ENCODE measurements at regions not wholly inside any gene's neighbourhood (a gene's known extent, or its start where the extent isn't known, plus 50 kb on each side); places are given as distances from the start of the nearest gene placed in this dataset.

GRCh38 chr1:37085393-37085792 lies 51.1 kb upstream of the GRIK3 start:
- no peak for DNase-seq

- DNase-seq: no peak
These were observed 55.4 kb upstream of the GRIK3 start for GRCh38 chr1:37089750-37090149.

- DNase-seq: no peak
These were observed 56.4 kb upstream of the GRIK3 start for GRCh38 chr1:37090671-37091070.

- DNase-seq: no peak
These were observed 58.6 kb upstream of the GRIK3 start for GRCh38 chr1:37092937-37093336.

GRCh38 chr1:37094302-37094701 lies 60.0 kb upstream of the GRIK3 start:
- no peak for DNase-seq

GRCh38 chr1:37096523-37096922 lies 62.2 kb upstream of the GRIK3 start:
- no peak for DNase-seq

GRCh38 chr1:37097731-37098130 lies 63.4 kb upstream of the GRIK3 start:
- DNase-seq: no peak

- DNase-seq: no peak
These were observed 63.9 kb upstream of the GRIK3 start for GRCh38 chr1:37098237-37098636.

GRCh38 chr1:37100310-37100709 lies 66.0 kb upstream of the GRIK3 start:
- DNase-seq: no peak

GRCh38 chr1:37102656-37103382 lies 68.5 kb upstream of the GRIK3 start:
- no peak for DNase-seq

- DNase-seq: no peak
These were observed 71.6 kb upstream of the GRIK3 start for GRCh38 chr1:37105911-37106310.

- no peak for DNase-seq
These were observed 73.0 kb upstream of the GRIK3 start for GRCh38 chr1:37107153-37107907.

GRCh38 chr1:37108596-37109188 lies 74.4 kb upstream of the GRIK3 start:
- no peak for DNase-seq

GRCh38 chr1:37112430-37112829 lies 78.1 kb upstream of the GRIK3 start:
- DNase-seq: no peak

- DNase-seq: no peak
These were observed 79.1 kb upstream of the GRIK3 start for GRCh38 chr1:37113285-37113997.

- DNase-seq: no peak
These were observed 84.5 kb upstream of the GRIK3 start for GRCh38 chr1:37118790-37119189.

GRCh38 chr1:37120279-37120678 lies 86.0 kb upstream of the GRIK3 start:
- DNase-seq: no peak

GRCh38 chr1:37123276-37124115 lies 89.2 kb upstream of the GRIK3 start:
- DNase-seq: no peak

GRCh38 chr1:37124501-37124900 lies 90.2 kb upstream of the GRIK3 start:
- no peak for DNase-seq

- no peak for DNase-seq
These were observed 91.0 kb upstream of the GRIK3 start for GRCh38 chr1:37125295-37125694.

- no peak for DNase-seq
These were observed 93.0 kb upstream of the GRIK3 start for GRCh38 chr1:37127254-37127748.

- DNase-seq: no peak
These were observed 93.8 kb upstream of the GRIK3 start for GRCh38 chr1:37128091-37128490.

Measured in NCI-H446 treated with DMSO at 0.1 percent for 48 hours (cell line).